GM06990 (cell line): ENCODE measurements at regions not wholly inside any gene's neighbourhood (a gene's known extent, or its start where the extent isn't known, plus 50 kb on each side); places are given as distances from the start of the nearest gene placed in this dataset.

Experiments
- DNase-seq: peaks from one replicate; pipeline ENCODE4 v3.0.0-alpha.2; 2011; ENCODE audit not compliant: insufficient read length; ENCODE audit errors: extremely low read depth
- H3K27me3 ChIP-seq: replicated peaks from 2 replicates; pipeline ENCODE4 v1.6.0; 2011; ENCODE audit warnings: low read length; ENCODE audit not compliant: control insufficient read depth, insufficient read depth
- H3K36me3 ChIP-seq: 2 replicates; pipeline ENCODE4 v1.5.1; 2011; ENCODE audit warnings: low read length; ENCODE audit not compliant: control insufficient read depth, insufficient read depth
- H3K4me3 ChIP-seq: replicated peaks from 2 replicates; pipeline ENCODE4 v1.5.1; 2011; ENCODE audit warnings: low read depth, mild to moderate bottlenecking, control low read depth, low read length
- CTCF ChIP-seq: IDR thresholded peaks from 2 replicates; pipeline ENCODE4 v1.5.1; 2011; ENCODE audit warnings: low read length, control low read depth, mild to moderate bottlenecking, inconsistent platforms; ENCODE audit not compliant: insufficient read depth, poor library complexity, severe bottlenecking

- Histone ChIP-seq H3K36me3 (no peaks in the 10 kb centered on the region), H3K4me3 (no peak overlapping the region), H3K27me3 (no peaks in the 10 kb centered on the region; the same call in none of the 2 replicates)
- DNase-seq, result no peak
- TF ChIP-seq CTCF, result no peak
These were observed 58.4 kb upstream of the RAPGEF1 start for GRCh38 chr9:131798246-131798645.

- no peak for DNase-seq
- Histone ChIP-seq H3K27me3 (no peaks in the 10 kb centered on the region; the same call in none of the 2 replicates), H3K4me3 (no peak overlapping the region), H3K36me3 (no peaks in the 10 kb centered on the region)
- no peak for TF ChIP-seq CTCF
These were observed 54.5 kb upstream of the RAPGEF1 start for GRCh38 chr9:131794393-131794792.

DNA sequence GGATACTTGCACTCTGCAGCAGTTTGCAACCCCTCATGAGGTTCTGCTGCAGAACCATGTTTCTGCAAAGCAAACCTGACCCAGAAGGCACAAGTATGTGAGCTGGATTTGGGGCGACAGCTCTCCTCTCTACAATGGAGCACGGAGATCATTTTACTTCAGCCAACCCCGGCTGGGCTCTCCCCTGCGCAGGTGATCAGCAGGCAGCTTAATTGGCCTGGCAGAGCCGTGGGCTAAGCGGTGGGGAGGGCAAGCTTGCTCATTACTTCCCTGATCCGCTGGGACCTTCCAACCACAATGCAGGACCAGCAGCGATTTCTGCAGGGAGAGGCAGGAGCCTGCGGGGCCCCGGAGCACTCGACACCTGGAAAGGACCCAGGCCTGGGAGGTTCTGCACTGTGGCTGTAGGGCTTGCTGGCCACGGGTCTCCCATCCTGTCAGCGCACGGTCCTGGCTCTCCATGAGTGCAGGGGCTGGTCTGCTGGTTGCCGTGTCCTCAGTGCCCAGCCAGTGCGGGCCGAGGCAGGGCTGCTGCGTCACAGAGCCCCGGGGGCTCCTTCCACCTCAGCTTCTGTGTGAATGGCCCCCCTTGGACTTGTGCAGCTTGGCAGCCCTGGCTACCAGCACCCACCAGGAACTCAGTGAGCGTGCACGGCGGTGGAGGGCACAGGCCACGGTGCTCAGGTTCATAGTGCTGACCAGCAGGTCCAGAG, 51.8 kb upstream of the RAPGEF1 start:
- H3K36me3 ChIP-seq, result no peaks in the 10 kb centered on the region
- DNase-seq, result no peak
- H3K4me3 ChIP-seq, result no peak overlapping the region
- H3K27me3 ChIP-seq, result no peaks in the 10 kb centered on the region; the same call in none of the 2 replicates
- TF ChIP-seq CTCF, result no peak
